ENCODE measurements at regions not wholly inside any gene's neighbourhood (a gene's known extent, or its start where the extent isn't known, plus 50 kb on each side); places are given as distances from the start of the nearest gene placed in this dataset.
A peak's percentile ranks its signal among the peaks of the same experiment; 100 is the strongest.

DNA sequence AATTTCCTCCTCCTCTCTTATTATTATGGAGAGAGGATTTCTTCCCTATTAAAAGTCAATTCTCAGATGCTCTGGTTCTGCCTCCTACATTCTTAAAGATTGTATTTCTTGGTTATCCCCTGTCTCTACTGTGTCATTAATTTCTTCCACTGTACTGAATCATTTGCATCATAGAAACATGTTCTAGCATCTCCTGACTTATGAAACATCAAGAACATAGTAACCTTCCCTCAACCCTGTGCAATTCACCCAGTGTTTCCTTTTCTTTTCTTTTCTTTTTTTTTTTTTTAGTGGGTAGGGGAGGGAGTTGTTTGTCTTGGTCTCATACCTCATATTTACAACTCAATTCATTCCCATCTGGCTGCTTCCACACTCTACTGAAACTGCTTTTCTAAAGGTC lies 288.0 kb upstream of the PLET1 start:
- DNase-seq (ENCODE audit: insufficient read length, low spot score) = no peak
- no peak for FAIRE-seq
- TF ChIP-seq, protein P1, sequence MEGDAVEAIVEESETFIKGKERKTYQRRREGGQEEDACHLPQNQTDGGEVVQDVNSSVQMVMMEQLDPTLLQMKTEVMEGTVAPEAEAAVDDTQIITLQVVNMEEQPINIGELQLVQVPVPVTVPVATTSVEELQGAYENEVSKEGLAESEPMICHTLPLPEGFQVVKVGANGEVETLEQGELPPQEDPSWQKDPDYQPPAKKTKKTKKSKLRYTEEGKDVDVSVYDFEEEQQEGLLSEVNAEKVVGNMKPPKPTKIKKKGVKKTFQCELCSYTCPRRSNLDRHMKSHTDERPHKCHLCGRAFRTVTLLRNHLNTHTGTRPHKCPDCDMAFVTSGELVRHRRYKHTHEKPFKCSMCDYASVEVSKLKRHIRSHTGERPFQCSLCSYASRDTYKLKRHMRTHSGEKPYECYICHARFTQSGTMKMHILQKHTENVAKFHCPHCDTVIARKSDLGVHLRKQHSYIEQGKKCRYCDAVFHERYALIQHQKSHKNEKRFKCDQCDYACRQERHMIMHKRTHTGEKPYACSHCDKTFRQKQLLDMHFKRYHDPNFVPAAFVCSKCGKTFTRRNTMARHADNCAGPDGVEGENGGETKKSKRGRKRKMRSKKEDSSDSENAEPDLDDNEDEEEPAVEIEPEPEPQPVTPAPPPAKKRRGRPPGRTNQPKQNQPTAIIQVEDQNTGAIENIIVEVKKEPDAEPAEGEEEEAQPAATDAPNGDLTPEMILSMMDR (IDR thresholded peaks at IDR 0.05; ENCODE audit: insufficient read depth, missing control alignments) = no peak

DNA sequence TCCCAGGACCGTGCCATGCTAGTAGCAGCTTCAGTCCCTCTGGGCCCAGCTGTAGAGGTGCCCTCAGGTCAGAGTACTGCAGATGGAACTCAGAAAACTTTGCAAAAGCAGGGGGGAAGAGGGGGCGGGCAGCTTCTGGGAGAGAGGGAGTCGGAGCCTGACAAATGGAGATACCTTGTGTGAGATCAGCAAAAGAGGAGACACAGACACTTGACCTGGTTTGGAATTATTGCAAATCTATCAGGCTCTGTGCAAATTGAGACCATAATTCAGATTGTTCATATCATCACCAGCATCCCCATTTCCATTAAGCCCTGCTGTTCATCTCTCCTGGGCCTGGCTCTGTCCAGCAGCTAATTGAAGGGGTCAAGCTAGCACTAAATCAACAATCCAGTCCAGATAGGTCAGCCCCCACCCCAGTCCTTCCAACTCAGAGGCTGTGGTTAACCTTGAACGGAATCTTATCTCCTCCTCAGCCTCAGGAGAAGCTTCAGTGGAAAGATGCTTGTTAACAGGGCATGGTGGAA lies 292.6 kb upstream of the PLET1 start:
- TF ChIP-seq, protein P1 (IDR thresholded peaks at IDR 0.05; ENCODE audit: insufficient read depth, missing control alignments) = no peak
- DNase-seq (ENCODE audit: insufficient read length, low spot score) = no peak
- no peak for FAIRE-seq

DNA sequence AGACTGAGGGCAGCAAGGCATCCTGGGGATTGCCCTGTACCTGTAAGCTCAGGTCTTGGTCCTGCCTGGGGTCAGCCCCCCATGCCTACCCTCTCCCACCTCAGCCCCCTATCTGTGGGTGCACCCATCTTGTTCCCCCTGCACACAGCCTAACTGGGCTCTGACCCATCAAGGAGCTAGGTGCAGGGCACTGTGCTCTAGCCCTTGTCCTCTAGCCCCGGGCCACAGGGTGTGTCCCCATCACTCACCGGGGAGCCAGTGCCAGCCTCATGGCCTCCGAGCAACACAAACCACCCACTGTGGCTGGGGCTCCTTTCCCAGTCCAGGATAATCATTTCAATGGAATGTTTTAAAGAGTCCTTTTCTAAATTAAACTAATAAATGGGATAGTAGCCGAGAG lies 293.9 kb upstream of the PLET1 start:
- DNase-seq (ENCODE audit: insufficient read length, low spot score) (no peak), FAIRE-seq (no peak)
- TF ChIP-seq, protein P1 (IDR thresholded peaks at IDR 0.05; ENCODE audit: insufficient read depth, missing control alignments) = no peak

DNA sequence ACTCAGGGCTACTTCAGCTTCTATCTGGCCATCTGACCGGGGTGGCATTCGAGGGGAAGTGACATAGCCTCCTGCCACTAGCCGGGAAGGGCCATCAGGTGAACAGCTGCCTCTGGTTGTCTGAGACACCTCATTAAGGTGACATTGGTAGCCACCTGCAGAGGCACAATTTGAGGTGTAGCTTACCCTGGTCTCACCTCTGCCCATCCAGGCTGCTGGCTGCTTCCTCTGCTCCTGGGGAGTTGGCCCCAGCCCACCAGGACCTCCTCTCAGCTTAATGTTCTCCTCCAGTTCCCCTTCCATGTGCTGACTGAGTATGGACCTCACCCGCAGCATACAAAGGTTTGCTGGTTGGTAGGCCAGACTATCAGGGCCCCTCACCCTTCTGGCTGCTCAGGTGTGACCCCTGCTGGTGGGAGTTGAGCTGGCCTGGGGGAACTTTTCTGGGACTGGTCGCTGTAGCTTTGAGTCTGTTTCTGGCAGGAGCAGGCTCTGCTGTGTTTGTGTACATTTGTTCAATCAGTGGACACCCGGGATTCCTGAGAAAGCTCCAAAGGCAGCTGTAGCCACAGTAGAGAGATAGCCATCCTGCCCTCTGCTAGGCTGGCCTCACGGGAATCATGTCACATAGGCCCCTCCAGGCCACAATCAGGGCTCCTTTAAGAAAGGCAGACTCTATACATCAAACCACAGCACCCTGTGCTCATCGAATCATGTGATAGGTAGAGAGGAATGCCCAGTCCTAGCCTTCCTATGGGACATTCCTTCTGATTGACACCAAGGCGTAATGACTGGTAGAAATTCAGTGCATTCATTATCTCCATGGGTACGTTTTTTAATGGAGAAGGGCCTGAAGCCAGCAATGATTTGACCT lies 295.1 kb upstream of the PLET1 start:
- no peak for FAIRE-seq
- TF ChIP-seq, protein P1 (IDR thresholded peaks at IDR 0.05; ENCODE audit: insufficient read depth, missing control alignments) = peak; percentile 46
- DNase-seq (ENCODE audit: insufficient read length, low spot score) = no peak

DNA sequence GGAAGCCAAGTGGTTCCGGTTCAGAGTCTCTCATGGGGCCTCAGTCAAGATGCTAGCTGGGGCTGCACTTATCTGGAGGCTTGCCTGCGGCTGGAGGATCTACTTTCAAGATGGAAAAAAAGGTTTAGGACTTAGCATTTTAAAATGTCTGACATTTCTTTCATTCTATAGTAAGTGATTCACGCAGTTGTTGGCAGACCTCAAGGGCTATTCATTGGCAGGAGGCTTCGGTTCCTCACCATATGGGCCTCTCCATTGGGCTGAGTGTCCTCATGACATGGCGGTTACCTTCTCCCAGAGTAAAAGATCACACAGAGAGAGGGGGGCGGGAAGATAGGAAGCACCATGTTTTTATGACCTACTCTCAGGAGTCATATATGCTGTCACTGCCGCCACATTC lies 298.0 kb upstream of the PLET1 start:
- TF ChIP-seq, protein P1 (IDR thresholded peaks at IDR 0.05; ENCODE audit: insufficient read depth, missing control alignments) = no peak
- DNase-seq (ENCODE audit: insufficient read length, low spot score) (no peak), FAIRE-seq (no peak)

DNA sequence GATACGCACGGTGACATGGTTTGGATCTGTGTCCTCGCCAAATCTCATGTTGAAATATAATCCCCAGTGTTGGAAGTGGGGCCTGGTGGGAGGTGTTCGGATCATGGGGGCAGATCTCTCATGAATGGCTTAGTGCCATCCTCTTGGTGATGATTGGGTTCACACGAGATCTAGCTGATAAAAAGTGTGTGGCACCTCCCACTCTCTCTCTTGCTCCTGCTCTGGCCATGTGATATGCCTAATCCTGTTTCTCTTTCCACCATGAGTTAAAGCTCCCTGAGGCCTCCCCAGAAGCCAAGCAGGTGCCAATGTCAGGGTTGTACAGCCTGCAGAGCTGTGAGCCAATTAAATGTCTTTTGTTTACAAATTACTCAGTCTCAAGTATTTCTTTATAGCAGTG lies 303.1 kb upstream of the PLET1 start:
- FAIRE-seq (no peak), DNase-seq (ENCODE audit: insufficient read length, low spot score) (no peak)
- TF ChIP-seq, protein P1 (IDR thresholded peaks at IDR 0.05; ENCODE audit: insufficient read depth, missing control alignments) = no peak

Data from D721Med (cell line).